Nephron progenitor cell (in vitro differentiated cells): ENCODE measurements at regions not wholly inside any gene's neighbourhood (a gene's known extent, or its start where the extent isn't known, plus 50 kb on each side); places are given as distances from the start of the nearest gene placed in this dataset.

ENCODE experiments used
- DNase-seq: peaks from one replicate; pipeline ENCODE4 v3.0.0; 2021
- H3K27ac Mint-ChIP-seq: 2 replicates; pipeline ENCODE4 v1.8.0; 2021; ENCODE audit warnings: mild to moderate bottlenecking, moderate library complexity, mixed read lengths
- H3K27me3 Mint-ChIP-seq: 2 replicates; pipeline ENCODE4 v1.8.0; 2021; ENCODE audit warnings: mild to moderate bottlenecking, low read depth, mixed read lengths; ENCODE audit not compliant: poor library complexity
- H3K36me3 Mint-ChIP-seq: 2 replicates; pipeline ENCODE4 v1.8.0; 2021; ENCODE audit warnings: low read depth, mixed read lengths
- H3K4me1 Mint-ChIP-seq: 2 replicates; pipeline ENCODE4 v1.8.0; 2021; ENCODE audit warnings: mixed read lengths
- H3K4me3 Mint-ChIP-seq: 2 replicates; pipeline ENCODE4 v1.8.0; 2021; ENCODE audit warnings: mild to moderate bottlenecking, moderate library complexity, mixed read lengths
- H3K9me3 Mint-ChIP-seq: 2 replicates; pipeline ENCODE4 v1.8.0; 2021; ENCODE audit warnings: mild to moderate bottlenecking, moderate library complexity, mixed read lengths
- CTCF ChIP-seq: fragments of 200-600 bp; sonication (generic); IDR thresholded peaks from 2 replicates; pipeline ENCODE4 v1.5.0; 2021; ENCODE audit warnings: antibody characterized with exemption

DNA sequence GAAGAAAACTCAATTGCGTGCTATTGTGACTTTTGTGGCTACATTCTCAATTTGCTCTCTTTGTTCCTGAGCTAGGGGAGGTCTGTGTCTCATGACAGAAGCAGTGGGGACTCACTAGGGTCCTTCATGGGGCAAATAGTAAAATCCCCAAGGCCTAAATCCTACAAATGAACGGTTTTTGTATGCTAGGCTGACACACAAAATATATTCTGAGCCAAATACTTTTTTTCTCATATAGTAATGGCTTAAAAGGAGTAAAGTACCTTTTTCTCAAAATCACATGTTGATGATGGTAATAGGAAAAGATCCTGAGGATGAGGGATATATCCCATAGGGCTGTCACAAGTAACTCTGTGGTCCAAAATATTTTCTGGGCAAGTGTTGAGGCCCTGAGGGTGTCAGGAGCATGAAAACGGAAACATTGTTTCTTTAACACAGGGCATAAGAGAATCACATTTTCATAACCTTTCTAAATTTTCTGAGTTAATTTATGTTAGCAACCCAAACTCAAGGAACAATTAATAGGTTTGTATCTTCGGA lies 77.5 kb upstream of the CNTNAP4 start:
- no peak overlapping the region for H3K4me3 Mint-ChIP-seq
- H3K4me1 Mint-ChIP-seq = peaks cover 5% of the 10 kb centered on the region
- no peak for DNase-seq
- no peaks in the 10 kb centered on the region for H3K36me3 Mint-ChIP-seq
- H3K27me3 Mint-ChIP-seq = no peaks in the 10 kb centered on the region
- TF ChIP-seq CTCF = no peak
- H3K27ac Mint-ChIP-seq = no peak overlapping the region
- H3K9me3 Mint-ChIP-seq = no peaks in the 10 kb centered on the region

- no peaks in the 10 kb centered on the region for H3K36me3 Mint-ChIP-seq
- no peak for DNase-seq
Measured at GRCh38 chr16:76201385-76201784, 75.8 kb upstream of the CNTNAP4 start.

DNA sequence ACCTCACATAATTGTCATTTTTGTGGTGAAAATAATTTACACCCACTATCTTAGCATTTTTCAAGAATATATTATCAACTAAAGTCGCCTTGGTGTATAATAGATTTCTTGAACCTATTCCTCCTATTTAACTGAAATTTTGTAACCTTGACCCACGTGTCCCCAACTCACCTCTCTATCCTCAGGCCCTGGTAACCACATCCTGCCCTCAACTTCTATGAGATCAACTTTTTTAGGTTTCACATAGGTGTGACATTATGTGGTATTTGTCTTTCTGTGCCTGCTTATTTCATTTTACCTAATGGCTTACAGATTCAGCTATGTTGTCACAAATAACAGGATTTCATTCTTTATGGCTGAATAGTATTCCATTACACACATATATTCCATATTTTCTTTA lies 73.0 kb upstream of the CNTNAP4 start:
- Mint-ChIP-seq H3K27me3 (peaks cover 5% of the 10 kb centered on the region), H3K27ac (no peak overlapping the region), H3K4me3 (no peak overlapping the region), H3K4me1 (no peaks in the 10 kb centered on the region), H3K36me3 (no peaks in the 10 kb centered on the region), H3K9me3 (peaks cover 9% of the 10 kb centered on the region)
- no peak for DNase-seq
- no peak for TF ChIP-seq CTCF

More at GRCh38 chr16:76201385-76201784, 75.8 kb upstream of the CNTNAP4 start:
- H3K9me3 Mint-ChIP-seq = peaks cover 9% of the 10 kb centered on the region
- peaks cover 5% of the 10 kb centered on the region for H3K27me3 Mint-ChIP-seq
- no peaks in the 10 kb centered on the region for H3K4me1 Mint-ChIP-seq
- TF ChIP-seq CTCF = no peak
- no peak overlapping the region for H3K27ac Mint-ChIP-seq
- H3K4me3 Mint-ChIP-seq = no peak overlapping the region

DNA sequence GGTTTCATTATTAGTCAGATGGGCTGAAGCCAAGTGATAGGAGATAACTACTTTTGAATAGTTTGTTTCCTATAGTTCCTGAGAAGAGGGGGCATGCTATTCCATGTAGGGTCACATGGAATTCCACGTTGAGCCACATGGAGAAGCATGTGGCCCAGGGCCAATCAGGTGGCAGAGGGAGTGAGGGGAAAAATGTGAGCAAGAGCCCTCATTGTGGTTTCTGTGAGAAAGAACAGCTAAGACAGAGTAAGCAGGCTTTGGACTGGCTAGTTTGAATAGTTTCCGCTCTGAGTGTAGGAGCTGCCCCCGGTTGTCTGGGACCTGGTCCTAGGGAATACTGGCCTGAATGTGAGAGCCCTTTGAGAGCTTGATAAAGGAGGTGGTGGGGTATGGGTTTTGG lies 69.9 kb upstream of the CNTNAP4 start:
- Mint-ChIP-seq H3K27ac (no peak overlapping the region), H3K36me3 (peaks cover 5% of the 10 kb centered on the region), H3K9me3 (peaks cover 18% of the 10 kb centered on the region), H3K4me1 (no peaks in the 10 kb centered on the region), H3K27me3 (peaks cover 5% of the 10 kb centered on the region), H3K4me3 (no peak overlapping the region)
- TF ChIP-seq CTCF = no peak
- no peak for DNase-seq

GRCh38 chr16:76210157-76210556 lies 67.0 kb upstream of the CNTNAP4 start:
- TF ChIP-seq CTCF = no peak
- Mint-ChIP-seq H3K27me3 (peaks cover 5% of the 10 kb centered on the region), H3K36me3 (peaks cover 7% of the 10 kb centered on the region), H3K4me1 (no peaks in the 10 kb centered on the region), H3K27ac (no peak overlapping the region), H3K9me3 (peaks cover 31% of the 10 kb centered on the region), H3K4me3 (no peak overlapping the region)
- no peak for DNase-seq

- no peak for DNase-seq
- peaks cover 23% of the 10 kb centered on the region for H3K9me3 Mint-ChIP-seq
- H3K4me3 Mint-ChIP-seq = no peak overlapping the region
- no peaks in the 10 kb centered on the region for H3K27me3 Mint-ChIP-seq
- no peak for TF ChIP-seq CTCF
- H3K27ac Mint-ChIP-seq = no peak overlapping the region
- H3K36me3 Mint-ChIP-seq = peaks cover 7% of the 10 kb centered on the region
- no peaks in the 10 kb centered on the region for H3K4me1 Mint-ChIP-seq
Measured at GRCh38 chr16:76213860-76214259, 63.3 kb upstream of the CNTNAP4 start.
